Panc1 (cell line): ENCODE measurements at regions not wholly inside any gene's neighbourhood (a gene's known extent, or its start where the extent isn't known, plus 50 kb on each side); places are given as distances from the start of the nearest gene placed in this dataset.

ENCODE experiments used
- ATAC-seq: fragments of 200-7000 bp; cut with Tn5 transposase; 2 replicates; pipeline ENCODE4 v1.9.1; 2020; ENCODE audit warnings: mild to moderate bottlenecking, moderate library complexity
- BruUV-seq: library from RNA; stranded (reverse); fragments of 400-500 nt; replicated peaks from 2 replicates; lab custom pipeline; 2021; lab: Mats Ljungman, UMichigan
- CTCF ChIA-PET: fragments of 300-600 bp; sonication (Branson Sonifier 250); formaldehyde crosslinking; loops from one replicate; lab custom pipeline; 2022; ENCODE audit warnings: antibody characterized with exemption; lab: Charles Lee
- POLR2A ChIA-PET: fragments of 300-600 bp; sonication (Branson Sonifier 250); formaldehyde crosslinking; loops from one replicate; lab custom pipeline; 2022; ENCODE audit warnings: antibody characterized with exemption; lab: Charles Lee
- DNase-seq: peaks from one replicate; pipeline ENCODE4 v3.0.0-alpha.2; 2010; ENCODE audit warnings: low read depth, low spot score
- H3K27ac ChIP-seq: 2 replicates; pipeline ENCODE4 v1.5.1; 2011; ENCODE audit warnings: mild to moderate bottlenecking, low read length, inconsistent platforms
- H3K27me3 ChIP-seq: fragments of 200-500 bp; sonication (Bioruptor generic); 2 replicates; pipeline ENCODE4 v1.6.0; 2014; ENCODE audit warnings: low read length, inconsistent platforms; ENCODE audit not compliant: control insufficient read depth, insufficient read depth
- H3K36me3 ChIP-seq: fragments of 200-500 bp; sonication (Bioruptor generic); 2 replicates; pipeline ENCODE4 v1.5.1; 2014; ENCODE audit warnings: inconsistent platforms, mild to moderate bottlenecking, low read length, moderate library complexity; ENCODE audit not compliant: control insufficient read depth, insufficient read depth
- H3K4me1 ChIP-seq: 2 replicates; pipeline ENCODE4 v1.5.1; 2011; ENCODE audit warnings: inconsistent platforms, mild to moderate bottlenecking, low read length, moderate library complexity; ENCODE audit not compliant: control insufficient read depth, insufficient read depth
- H3K4me3 ChIP-seq, 2 experiments: 2 replicates each; pipeline ENCODE4 v1.5.1; 2011 to 2012; ENCODE audit warnings: low read depth in 2 of 2, low read length in 2 of 2, mild to moderate bottlenecking in 2 of 2, inconsistent platforms in 1 of 2, moderate library complexity in 1 of 2
- H3K9me3 ChIP-seq: fragments of 200-500 bp; sonication (Bioruptor generic); 2 replicates; pipeline ENCODE4 v1.5.1; 2014; ENCODE audit warnings: low read depth, mild to moderate bottlenecking, inconsistent platforms, low read length, moderate library complexity; ENCODE audit not compliant: control insufficient read depth, insufficient read depth
- CTCF ChIP-seq: fragments of 450-650 bp; IDR thresholded peaks from 2 replicates; pipeline ENCODE4 v1.5.1; 2017; ENCODE audit warnings: mild to moderate bottlenecking
- POLR2AphosphoS5 ChIP-seq: IDR thresholded peaks from 2 replicates; pipeline ENCODE4 v1.6.1; 2012; ENCODE audit warnings: mild to moderate bottlenecking, low read depth, low read length, moderate library complexity
- REST ChIP-seq, 2 experiments: IDR thresholded peaks; 2 replicates each; pipeline ENCODE4 v1.6.1; 2011 to 2012; ENCODE audit warnings: low read depth in 2 of 2, control low read depth in 1 of 2, low read length in 1 of 2, mild to moderate bottlenecking in 1 of 2, moderate library complexity in 1 of 2; ENCODE audit not compliant: insufficient read depth in 1 of 2
- SIN3A ChIP-seq: IDR thresholded peaks from 2 replicates; pipeline ENCODE4 v1.6.1; 2012; ENCODE audit warnings: low read depth, mild to moderate bottlenecking, low read length, moderate library complexity, borderline replicate concordance; ENCODE audit not compliant: insufficient read depth
- TCF7L2 ChIP-seq: IDR thresholded peaks from 2 replicates; pipeline ENCODE4 v1.6.1; 2011; ENCODE audit warnings: mild to moderate bottlenecking, low read depth, low read length, inconsistent platforms
- in situ Hi-C: cut with HindIII; loops from 2 replicates; pipeline ENCODE4 v1.10.0; 2016; ENCODE audit warnings: low sequenced_read_pairs, low pct_unique_long_range_greater_than_20kb
- intact Hi-C: fragments of 100-400 bp; cut with micrococcal nuclease; formaldehyde crosslinking; loops from one replicate; pipeline ENCODE4 v1.10.0; 2022; ENCODE audit not compliant: unreplicated experiment

GRCh38 chr2:144074450-144074849, 445.5 kb downstream of the ZEB2 start:
- no TSS peak for BruUV-seq
- CTCF ChIA-PET: no interaction called here
- Histone ChIP-seq H3K4me3 (no peak overlapping the region), H3K36me3 (no peaks in the 10 kb centered on the region), H3K27me3 (no peaks in the 10 kb centered on the region), H3K4me1 (no peaks in the 10 kb centered on the region), H3K9me3 (no peaks in the 10 kb centered on the region), H3K27ac (no peak overlapping the region)
- POLR2A ChIA-PET: no interaction called here
- intact Hi-C loops (no loop called here), in situ Hi-C loops (no loop called here)
- DNase-seq: no peak
- TF ChIP-seq CTCF (no peak), REST (IDR thresholded peaks at IDR 0.05; ENCODE audit: insufficient read depth in 1 of 2, low read depth in 2 of 2, low read length in 1 of 2) (no peak), TCF7L2 (no peak), POLR2AphosphoS5 (no peak), SIN3A (no peak)
- ATAC-seq: no peak

GRCh38 chr2:144071461-144071860, 448.5 kb downstream of the ZEB2 start:
- Histone ChIP-seq H3K4me3 (no peak overlapping the region), H3K4me1 (no peaks in the 10 kb centered on the region), H3K9me3 (no peaks in the 10 kb centered on the region), H3K36me3 (no peaks in the 10 kb centered on the region), H3K27ac (no peak overlapping the region), H3K27me3 (no peaks in the 10 kb centered on the region)
- POLR2A ChIA-PET: no interaction called here
- BruUV-seq: no TSS peak
- TF ChIP-seq POLR2AphosphoS5 (no peak), CTCF (peak; percentile 21; the same call in 1 of the 2 replicates)
- intact Hi-C loops (no loop called here), in situ Hi-C loops (no loop called here)
- DNase-seq (no peak), ATAC-seq (no peak)
- CTCF ChIA-PET: no interaction called here
